Upper lobe of left lung (tissue), 6 donors: ENCODE measurements at regions not wholly inside any gene's neighbourhood (a gene's known extent, or its start where the extent isn't known, plus 50 kb on each side); places are given as distances from the start of the nearest gene placed in this dataset.

Experiments used
- ATAC-seq, 2 donors: fragments of 200-7000 bp; cut with Tn5 transposase; one replicate each; pipeline ENCODE4 v1.9.1; 2022; ENCODE audit warnings: mild to moderate bottlenecking in 2 of 2, moderate library complexity in 2 of 2; ENCODE audit not compliant: low FRiP score in 2 of 2
- DNase-seq, 2 donors: peaks; one replicate each; pipeline ENCODE4 v3.0.0-alpha.2; 2019 to 2020
- H3K27ac ChIP-seq, 4 donors: fragments of 200-600 bp; sonication (generic); one replicate each; pipeline ENCODE4 v1.5.1; 2016 to 2019
- H3K27me3 ChIP-seq, 4 donors: fragments of 200-600 bp; sonication (generic); one replicate each; pipeline ENCODE4 v1.5.1; 2017 to 2019
- H3K36me3 ChIP-seq, 4 donors: fragments of 200-600 bp; sonication (generic); one replicate each; pipeline ENCODE4 v1.5.1; 2016 to 2019
- H3K4me1 ChIP-seq, 4 donors: fragments of 200-600 bp; sonication (generic); one replicate each; pipeline ENCODE4 v1.5.1; 2018 to 2019
- H3K4me3 ChIP-seq, 4 donors: fragments of 200-600 bp; sonication (generic); one replicate each; pipeline ENCODE4 v1.5.1; 2017 to 2019; ENCODE audit warnings: mild to moderate bottlenecking in 2 of 4, moderate library complexity in 1 of 4
- H3K9me3 ChIP-seq, 4 donors: fragments of 200-600 bp; sonication (generic); one replicate each; pipeline ENCODE4 v1.5.1; 2018 to 2019
- CTCF ChIP-seq, 6 experiments: fragments of 450-650 bp in 4 of 6; fragments of 200-600 bp in 2 of 6; sonication (generic) in 2 of 6; IDR thresholded peaks; one replicate each; pipeline ENCODE4 v1.5.1; 2016 to 2019; ENCODE audit warnings: antibody characterized with exemption in 6 of 6
- EP300 ChIP-seq, 4 donors: sonication (generic); formaldehyde crosslinking; IDR thresholded peaks; one replicate each; pipeline ENCODE4 v1.5.1; 2017; ENCODE audit warnings: antibody characterized with exemption in 4 of 4, control low read depth in 2 of 4
- POLR2A ChIP-seq, 4 donors: fragments of 450-650 bp; IDR thresholded peaks; one replicate each; pipeline ENCODE4 v1.5.1; 2016 to 2017; ENCODE audit warnings: antibody characterized with exemption in 4 of 4, mild to moderate bottlenecking in 2 of 4
- POLR2AphosphoS5 ChIP-seq, 2 donors: sonication (generic); formaldehyde crosslinking; IDR thresholded peaks; one replicate each; pipeline ENCODE4 v1.5.1; 2017; ENCODE audit warnings: antibody characterized with exemption in 2 of 2
- WGBS, 2 donors: methylation state at CpG; one replicate each; pipeline ENCODE4 v1.1.5; 2017 to 2018; 5-methylcytosine and 5-hydroxymethylcytosine counted together
- donor health status: DM: no; HTN: no; CAD: no; lungs with moderate emphysema.
- donor health status: DM: no; HTN: yes; CAD: no; lungs with severe emphysema.

GRCh38 chr1:67969446-67969845 is 81.0 kb downstream of the DIRAS3 start:
- 89 to 100% methylated on average over 2 of the region's 2 CpGs for WGBS, 2 donors
- H3K27me3 ChIP-seq = no peaks in the 10 kb centered on the region
- H3K27ac ChIP-seq = no peak overlapping the region
- peaks cover 0 to 3% (median 0%) of the 10 kb centered on the region in 4 donors for H3K9me3 ChIP-seq
- H3K36me3 ChIP-seq = no peaks in the 10 kb centered on the region
- H3K4me1 ChIP-seq = no peaks in the 10 kb centered on the region
- DNase-seq (no peak), ATAC-seq (no peak)
- no peak overlapping the region for H3K4me3 ChIP-seq
- TF ChIP-seq POLR2A (IDR thresholded peaks at IDR 0.05) (no peak), CTCF (IDR thresholded peaks at IDR 0.05) (no peak), EP300 (IDR thresholded peaks at IDR 0.05) (no peak), POLR2AphosphoS5 (IDR thresholded peaks at IDR 0.05) (no peak)

GRCh38 chr1:67966666-67967009 is 83.8 kb downstream of the DIRAS3 start:
- no peak for DNase-seq
- Histone ChIP-seq H3K36me3 (no peaks in the 10 kb centered on the region), H3K4me1 (no peaks in the 10 kb centered on the region), H3K4me3 (no peak overlapping the region), H3K27me3 (no peaks in the 10 kb centered on the region), H3K27ac (no peak overlapping the region), H3K9me3 (peaks cover 4 to 25% (median 12%) of the 10 kb centered on the region in 4 donors)
- ATAC-seq = no peak
- TF ChIP-seq CTCF (IDR thresholded peaks at IDR 0.05) (no peak), POLR2AphosphoS5 (IDR thresholded peaks at IDR 0.05) (no peak), EP300 (IDR thresholded peaks at IDR 0.05) (no peak), POLR2A (IDR thresholded peaks at IDR 0.05) (no peak)

- Histone ChIP-seq H3K4me1 (no peaks in the 10 kb centered on the region), H3K9me3 (peaks cover 4 to 25% (median 12%) of the 10 kb centered on the region in 4 donors), H3K4me3 (no peak overlapping the region), H3K27me3 (no peaks in the 10 kb centered on the region), H3K36me3 (no peaks in the 10 kb centered on the region), H3K27ac (no peak overlapping the region)
- DNase-seq (no peak), ATAC-seq (no peak)
- WGBS, 2 donors = 92 to 94% methylated on average over 2 of the region's 2 CpGs
- TF ChIP-seq EP300 (IDR thresholded peaks at IDR 0.05) = no peak
- no peak for TF ChIP-seq POLR2AphosphoS5 (IDR thresholded peaks at IDR 0.05)
- TF ChIP-seq POLR2A (IDR thresholded peaks at IDR 0.05) = no peak
- TF ChIP-seq CTCF (IDR thresholded peaks at IDR 0.05) = no peak
These were observed 84.3 kb downstream of the DIRAS3 start for GRCh38 chr1:67965995-67966665.

- ATAC-seq (no peak), DNase-seq (no peak)
- Histone ChIP-seq H3K4me1 (no peaks in the 10 kb centered on the region), H3K9me3 (peaks cover 4 to 25% (median 12%) of the 10 kb centered on the region in 4 donors), H3K27ac (no peak overlapping the region), H3K4me3 (no peak overlapping the region), H3K36me3 (no peaks in the 10 kb centered on the region), H3K27me3 (no peaks in the 10 kb centered on the region)
- no peak for TF ChIP-seq POLR2A (IDR thresholded peaks at IDR 0.05)
- no peak for TF ChIP-seq CTCF (IDR thresholded peaks at IDR 0.05)
- no peak for TF ChIP-seq EP300 (IDR thresholded peaks at IDR 0.05)
- TF ChIP-seq POLR2AphosphoS5 (IDR thresholded peaks at IDR 0.05) = no peak
These were observed 87.2 kb downstream of the DIRAS3 start for GRCh38 chr1:67963263-67963662.

GRCh38 chr1:67960766-67961165 is 89.7 kb downstream of the DIRAS3 start:
- H3K27ac ChIP-seq = no peak overlapping the region
- no peak for TF ChIP-seq CTCF (IDR thresholded peaks at IDR 0.05)
- no peak for TF ChIP-seq EP300 (IDR thresholded peaks at IDR 0.05)
- TF ChIP-seq POLR2AphosphoS5 (IDR thresholded peaks at IDR 0.05) = no peak
- TF ChIP-seq POLR2A (IDR thresholded peaks at IDR 0.05) = no peak

More at GRCh38 chr1:67960766-67961165, 89.7 kb downstream of the DIRAS3 start:
- DNase-seq = no peak
- H3K36me3 ChIP-seq = no peaks in the 10 kb centered on the region
- no peak overlapping the region for H3K4me3 ChIP-seq
- no peaks in the 10 kb centered on the region for H3K27me3 ChIP-seq
- peaks cover 4 to 25% (median 12%) of the 10 kb centered on the region in 4 donors for H3K9me3 ChIP-seq
- peaks cover 0 to 5% (median 2%) of the 10 kb centered on the region in 4 donors for H3K4me1 ChIP-seq
- whole genome bisulfite sequencing, 2 donors = 79 to 86% methylated on average over 2 of the region's 2 CpGs
- ATAC-seq = no peak
